GM13976 (cell line): ENCODE measurements at regions not wholly inside any gene's neighbourhood (a gene's known extent, or its start where the extent isn't known, plus 50 kb on each side); places are given as distances from the start of the nearest gene placed in this dataset.

Experiments
- DNase-seq: peaks from one replicate; pipeline ENCODE4 v3.0.0; 2012; ENCODE audit warnings: low spot score
- CTCF ChIP-seq: IDR thresholded peaks from 2 replicates; pipeline ENCODE4 v1.5.1; 2012; ENCODE audit warnings: borderline replicate concordance, mild to moderate bottlenecking; ENCODE audit not compliant: insufficient read depth; ENCODE audit errors: extremely low read depth, missing control alignments, control extremely low read depth
- in situ Hi-C: fragments of 300-500 bp; cut with MboI; formaldehyde crosslinking; loops from one replicate; pipeline ENCODE4 v1.12.0; 2022; ENCODE audit warnings: low sequenced_read_pairs, mixed read lengths, inconsistent platforms; ENCODE audit not compliant: unreplicated experiment

- DNase-seq = no peak
- no peak for TF ChIP-seq CTCF
- in situ Hi-C loops = no loop called here
Observed at GRCh38 chr4:34198966-34199365, 2045.3 kb downstream of the ARAP2 start.

DNA sequence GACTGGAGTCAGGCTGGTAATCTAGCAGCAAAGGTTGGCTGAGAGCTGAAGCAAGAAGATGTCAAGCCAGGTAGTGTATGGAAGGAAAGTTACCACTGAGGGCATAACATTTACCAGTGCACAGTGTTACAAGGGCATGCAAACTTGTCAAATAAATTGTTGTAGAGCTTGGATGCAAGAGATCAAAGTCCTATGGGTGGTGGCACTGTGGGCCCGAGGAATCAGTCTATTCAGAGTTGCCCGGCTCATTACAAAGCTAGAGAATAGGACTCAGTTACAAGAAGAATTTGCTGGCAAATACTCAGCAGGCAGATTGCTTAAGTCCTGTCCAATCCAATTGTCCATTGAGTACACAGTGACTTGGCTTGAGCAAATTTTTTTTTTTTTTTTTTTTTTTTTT is 2043.8 kb downstream of the ARAP2 start:
- TF ChIP-seq CTCF = no peak
- in situ Hi-C loops = no loop called here
- no peak for DNase-seq

- no peak for DNase-seq
- in situ Hi-C loops = no loop called here
- TF ChIP-seq CTCF = no peak
Observed at GRCh38 chr4:34202154-34202553, 2042.2 kb downstream of the ARAP2 start.

- in situ Hi-C loops = no loop called here
Observed at GRCh38 chr4:34220601-34221000, 2023.7 kb downstream of the ARAP2 start.

GRCh38 chr4:34221986-34222385 is 2022.3 kb downstream of the ARAP2 start:
- no peak for DNase-seq
- in situ Hi-C loops = no loop called here
- TF ChIP-seq CTCF = no peak

More at GRCh38 chr4:34220601-34221000, 2023.7 kb downstream of the ARAP2 start:
- DNase-seq = no peak
- TF ChIP-seq CTCF = no peak

DNA sequence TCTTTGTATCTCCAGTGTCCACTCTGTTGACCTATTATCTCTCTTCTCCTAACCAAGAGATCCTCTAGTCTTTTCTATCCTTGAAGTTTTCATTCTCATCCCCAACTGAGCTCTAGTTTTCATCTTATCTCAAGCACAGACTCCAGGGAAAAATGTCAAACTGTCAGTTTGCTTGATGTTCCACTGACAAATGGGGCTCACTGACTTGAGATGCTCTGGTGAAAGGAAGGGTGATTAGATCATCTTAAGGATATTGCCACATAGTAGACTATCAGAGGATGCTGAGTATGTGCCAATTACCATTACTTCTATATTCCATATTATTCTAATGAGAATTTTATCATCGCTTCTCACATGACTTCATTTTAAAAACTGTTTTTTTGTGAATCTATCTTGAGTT is 2008.2 kb downstream of the ARAP2 start:
- DNase-seq = no peak
- TF ChIP-seq CTCF = no peak
- in situ Hi-C loops = no loop called here

GRCh38 chr4:34245276-34245675 is 1999.0 kb downstream of the ARAP2 start:
- DNase-seq = no peak
- no peak for TF ChIP-seq CTCF
- in situ Hi-C loops = no loop called here
